ENCODE measurements at regions not wholly inside any gene's neighbourhood (a gene's known extent, or its start where the extent isn't known, plus 50 kb on each side); places are given as distances from the start of the nearest gene placed in this dataset.

- TF ChIP-seq CTCF (IDR thresholded peaks at IDR 0.05) = no peak
- TF ChIP-seq EP300 (IDR thresholded peaks at IDR 0.05) = no peak
- TF ChIP-seq POLR2A (IDR thresholded peaks at IDR 0.05) = no peak
These were observed 197.7 kb downstream of the CASP12 start for GRCh38 chr11:104700609-104701008.
